ENCODE measurements at regions not wholly inside any gene's neighbourhood (a gene's known extent, or its start where the extent isn't known, plus 50 kb on each side); places are given as distances from the start of the nearest gene placed in this dataset.

DNA sequence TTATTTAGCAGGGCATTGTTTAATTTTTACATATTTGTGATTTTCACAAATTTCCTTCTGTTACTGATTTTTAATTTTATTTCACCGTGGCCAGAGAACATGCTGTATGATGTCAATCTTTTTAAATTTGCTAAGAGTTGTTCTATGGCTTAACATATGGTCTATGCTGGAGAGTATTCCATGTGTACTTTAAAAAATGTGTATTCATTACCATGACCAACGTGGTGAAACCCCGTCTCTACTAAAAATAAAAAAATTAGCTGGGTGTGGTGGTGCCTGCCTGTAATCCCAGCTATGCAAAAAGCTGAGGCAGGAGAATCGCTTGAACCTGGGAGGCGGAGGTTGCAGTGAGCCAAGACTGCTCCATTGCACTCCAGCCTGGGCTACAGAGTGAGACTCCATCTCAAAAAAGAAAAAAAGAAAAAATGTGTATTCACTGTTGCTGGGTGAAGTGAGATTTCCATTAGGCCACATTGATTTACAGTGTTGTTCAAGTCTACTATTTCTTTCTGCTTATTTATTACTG, 258.2 kb downstream of the EDEM1 start:
- H3K36me3 ChIP-seq, result no peaks in the 10 kb centered on the region
- 77 to 88% (median 85%) methylated on average over 5 of the region's 5 CpGs for WGBS, 5 donors
- no peak for TF ChIP-seq EP300 (IDR thresholded peaks at IDR 0.05)
- TF ChIP-seq POLR2A (IDR thresholded peaks at IDR 0.05), result no peak
- TF ChIP-seq, protein P1, sequence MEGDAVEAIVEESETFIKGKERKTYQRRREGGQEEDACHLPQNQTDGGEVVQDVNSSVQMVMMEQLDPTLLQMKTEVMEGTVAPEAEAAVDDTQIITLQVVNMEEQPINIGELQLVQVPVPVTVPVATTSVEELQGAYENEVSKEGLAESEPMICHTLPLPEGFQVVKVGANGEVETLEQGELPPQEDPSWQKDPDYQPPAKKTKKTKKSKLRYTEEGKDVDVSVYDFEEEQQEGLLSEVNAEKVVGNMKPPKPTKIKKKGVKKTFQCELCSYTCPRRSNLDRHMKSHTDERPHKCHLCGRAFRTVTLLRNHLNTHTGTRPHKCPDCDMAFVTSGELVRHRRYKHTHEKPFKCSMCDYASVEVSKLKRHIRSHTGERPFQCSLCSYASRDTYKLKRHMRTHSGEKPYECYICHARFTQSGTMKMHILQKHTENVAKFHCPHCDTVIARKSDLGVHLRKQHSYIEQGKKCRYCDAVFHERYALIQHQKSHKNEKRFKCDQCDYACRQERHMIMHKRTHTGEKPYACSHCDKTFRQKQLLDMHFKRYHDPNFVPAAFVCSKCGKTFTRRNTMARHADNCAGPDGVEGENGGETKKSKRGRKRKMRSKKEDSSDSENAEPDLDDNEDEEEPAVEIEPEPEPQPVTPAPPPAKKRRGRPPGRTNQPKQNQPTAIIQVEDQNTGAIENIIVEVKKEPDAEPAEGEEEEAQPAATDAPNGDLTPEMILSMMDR (IDR thresholded peaks at IDR 0.05), result no peak
- TF ChIP-seq POLR2AphosphoS5 (IDR thresholded peaks at IDR 0.05), result no peak
- H3K27me3 ChIP-seq, result no peaks in the 10 kb centered on the region
- no peak overlapping the region for H3K4me3 ChIP-seq
- H3K4me1 ChIP-seq, result no peaks in the 10 kb centered on the region
- no peak for DNase-seq
- H3K9me3 ChIP-seq, result peaks cover 0 to 15% (median 0%) of the 10 kb centered on the region in 4 donors
- H3K27ac ChIP-seq, result no peak overlapping the region
- intact Hi-C loops (cut with DNase I; ENCODE audit: low total_unique reads), result no loop called here

DNA sequence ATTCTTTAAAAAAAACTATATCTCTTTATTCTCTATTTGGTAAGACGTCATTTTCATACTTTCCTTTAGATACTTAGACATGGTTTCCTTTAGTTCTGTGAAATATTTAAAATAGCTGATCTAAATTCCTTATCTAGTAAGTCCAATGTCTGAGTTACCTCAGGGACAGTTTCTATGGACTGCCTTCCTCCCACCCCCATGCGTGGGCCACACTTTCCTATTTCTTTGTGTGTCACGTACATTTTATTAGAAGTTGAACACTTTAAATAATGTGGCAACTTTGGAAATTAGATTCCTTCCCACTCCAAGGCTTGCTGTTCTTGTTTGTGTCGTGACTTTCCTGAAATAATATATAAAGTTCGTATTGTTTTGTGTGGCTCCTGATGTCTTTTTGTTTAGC, 260.7 kb downstream of the EDEM1 start:
- intact Hi-C loops (cut with DNase I; ENCODE audit: low total_unique reads), result no loop called here
- Histone ChIP-seq H3K27me3 (no peaks in the 10 kb centered on the region), H3K4me3 (no peak overlapping the region), H3K9me3 (peaks cover 0 to 15% (median 0%) of the 10 kb centered on the region in 4 donors), H3K36me3 (no peaks in the 10 kb centered on the region), H3K27ac (no peak overlapping the region), H3K4me1 (no peaks in the 10 kb centered on the region)
- TF ChIP-seq POLR2A (IDR thresholded peaks at IDR 0.05) (no peak), EP300 (IDR thresholded peaks at IDR 0.05) (no peak), POLR2AphosphoS5 (IDR thresholded peaks at IDR 0.05) (no peak)
- TF ChIP-seq, protein P1 (IDR thresholded peaks at IDR 0.05), result no peak
- 84 to 90% (median 89%) methylated on average over 5 of the region's 5 CpGs for WGBS, 5 donors
- DNase-seq, result no peak

DNA sequence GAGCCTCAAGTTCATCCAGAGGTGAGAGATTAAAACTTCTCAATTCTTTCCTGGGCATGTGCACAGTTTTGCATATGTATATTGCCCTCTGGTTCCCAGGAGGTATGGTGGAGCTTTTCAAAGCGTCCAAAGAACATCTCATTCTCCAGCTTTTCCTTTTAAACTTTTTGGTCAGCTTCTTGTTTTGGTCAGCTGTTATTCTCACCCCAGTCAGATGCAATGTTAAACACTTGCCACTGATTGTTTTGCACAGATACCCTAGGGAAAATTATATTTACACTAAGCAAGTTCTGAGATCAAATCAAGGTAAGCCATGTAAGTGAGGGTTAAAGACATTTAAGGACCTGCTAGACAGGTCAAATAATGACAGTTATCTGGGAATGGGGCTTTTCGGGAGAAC, 261.3 kb downstream of the EDEM1 start:
- Histone ChIP-seq H3K27me3 (no peaks in the 10 kb centered on the region), H3K36me3 (no peaks in the 10 kb centered on the region), H3K4me3 (no peak overlapping the region), H3K9me3 (peaks cover 0 to 15% (median 0%) of the 10 kb centered on the region in 4 donors), H3K4me1 (no peaks in the 10 kb centered on the region), H3K27ac (no peak overlapping the region)
- DNase-seq, result no peak
- intact Hi-C loops (cut with DNase I; ENCODE audit: low total_unique reads), result no loop called here
- TF ChIP-seq POLR2A (IDR thresholded peaks at IDR 0.05) (no peak), EP300 (IDR thresholded peaks at IDR 0.05) (no peak), POLR2AphosphoS5 (IDR thresholded peaks at IDR 0.05) (no peak)
- TF ChIP-seq, protein P1 (IDR thresholded peaks at IDR 0.05), result no peak
- WGBS, 5 donors, result 80 to 91% (median 88%) methylated on average over 2 of the region's 2 CpGs

DNA sequence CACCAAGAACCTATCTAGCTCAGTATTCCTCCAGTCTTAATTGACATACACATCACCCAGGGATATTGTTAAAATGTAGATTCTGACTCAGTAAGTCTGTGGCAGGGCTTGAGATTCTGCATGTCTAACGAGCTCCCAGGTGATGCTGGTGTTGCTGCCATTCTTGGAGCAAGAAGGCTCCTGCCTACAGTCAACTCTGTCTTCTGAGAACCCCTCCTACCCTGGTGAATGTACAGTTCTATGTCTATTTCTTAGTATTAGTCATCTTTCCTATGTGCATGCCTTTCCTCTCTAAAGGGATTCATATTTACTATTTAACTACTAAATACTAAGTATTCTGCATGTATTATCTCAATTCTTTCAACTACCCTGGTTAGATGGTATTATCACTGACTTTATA, 268.7 kb downstream of the EDEM1 start:
- intact Hi-C loops (cut with DNase I; ENCODE audit: low total_unique reads), result no loop called here
- Histone ChIP-seq H3K27ac (no peak overlapping the region), H3K27me3 (no peaks in the 10 kb centered on the region), H3K36me3 (no peaks in the 10 kb centered on the region), H3K4me1 (no peaks in the 10 kb centered on the region), H3K9me3 (no peaks in the 10 kb centered on the region), H3K4me3 (no peak overlapping the region)
- no peak for DNase-seq
- no peak for TF ChIP-seq EP300 (IDR thresholded peaks at IDR 0.05)
- TF ChIP-seq, protein P1 (IDR thresholded peaks at IDR 0.05), result no peak
- TF ChIP-seq POLR2AphosphoS5 (IDR thresholded peaks at IDR 0.05), result no peak
- no peak for TF ChIP-seq POLR2A (IDR thresholded peaks at IDR 0.05)
- 54 to 74% (median 69%) methylated on average over 1 of the region's 1 CpG for WGBS, 5 donors

Measured in stomach (tissue), 8 donors.